ENCODE measurements at regions not wholly inside any gene's neighbourhood (a gene's known extent, or its start where the extent isn't known, plus 50 kb on each side); places are given as distances from the start of the nearest gene placed in this dataset.

DNA sequence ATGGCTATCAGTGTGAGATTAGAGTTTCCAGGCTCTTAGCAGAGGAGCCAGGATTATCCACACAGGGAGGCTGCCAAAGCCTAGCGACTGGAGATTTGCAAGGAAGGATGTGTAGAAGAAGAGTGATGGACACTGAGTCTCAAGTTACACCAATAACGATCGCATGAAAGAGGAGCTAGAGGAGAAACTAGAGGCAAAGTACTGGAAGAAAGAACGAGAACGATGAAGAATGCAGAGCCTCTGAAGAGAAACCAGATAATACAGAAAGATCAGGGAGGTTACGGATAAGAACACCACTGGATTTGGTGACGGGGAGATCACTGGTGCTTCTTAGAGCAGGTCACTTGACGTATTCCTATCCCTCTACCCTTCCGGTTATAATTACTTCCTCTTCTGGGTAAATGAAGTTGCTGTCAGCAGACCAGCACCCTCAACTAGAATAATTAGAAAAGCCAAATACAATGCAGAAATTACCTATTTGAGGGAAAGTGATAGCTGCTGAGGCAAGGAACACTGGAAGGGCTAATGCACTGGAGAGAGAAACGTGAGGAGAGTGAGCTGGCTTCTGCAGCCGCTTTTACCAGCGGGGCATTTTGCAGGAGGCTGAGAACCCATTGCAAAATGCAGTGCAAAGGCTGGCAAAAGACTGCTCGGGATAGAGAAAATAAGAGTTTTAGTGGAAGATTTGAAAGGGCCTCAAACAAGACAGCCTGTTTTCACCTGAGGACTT, 93.1 kb upstream of the HIF1A start:
- H3K9ac ChIP-seq = no peak overlapping the region
- no peaks in the 10 kb centered on the region for H3K27me3 ChIP-seq (replicated peaks; ENCODE audit: insufficient read depth)
- TF ChIP-seq EZH2phosphoT487 (IDR thresholded peaks at IDR 0.05; ENCODE audit: insufficient read depth, low read depth) (no peak), EZH2 (IDR thresholded peaks at IDR 0.05; ENCODE audit: insufficient read depth, poor library complexity, severe bottlenecking) (no peak)
- peaks cover 13% of the 10 kb centered on the region; the same call in 1 of the 2 replicates for H3K4me1 ChIP-seq (ENCODE audit: insufficient read depth)
- no peaks in the 10 kb centered on the region for H3K9me2 ChIP-seq (ENCODE audit: insufficient read depth)
- H3K4me2 ChIP-seq (ENCODE audit: unreplicated experiment) = no peak overlapping the region
- no peak overlapping the region for H3K27ac ChIP-seq
- no peaks in the 10 kb centered on the region for H3F3A ChIP-seq (ENCODE audit: insufficient read depth)
- no peak overlapping the region for H2AFZ ChIP-seq
- H3K9me3 ChIP-seq (ENCODE audit: low read depth) = no peaks in the 10 kb centered on the region
- WGBS, 2 experiments (ENCODE audit: low coverage in 1 of 2, low lambda C conversion rate in 2 of 2, missing lambda C conversion rate in 2 of 2) = 74 to 77% methylated on average over 13 of the region's 13 CpGs
- no peak for DNase-seq
- H3K79me2 ChIP-seq (ENCODE audit: insufficient read depth) = peaks cover 26% of the 10 kb centered on the region
- H3K4me3 ChIP-seq = no peak overlapping the region
- no peaks in the 10 kb centered on the region for H3K36me3 ChIP-seq (ENCODE audit: low read depth)
- H4K20me1 ChIP-seq (ENCODE audit: insufficient read depth) = no peaks in the 10 kb centered on the region
- in situ Hi-C loops (cut with MboI) = no loop called here

GRCh38 chr14:61602733-61603077, 92.6 kb upstream of the HIF1A start:
- Histone ChIP-seq H3K9me2 (ENCODE audit: insufficient read depth) (no peaks in the 10 kb centered on the region), H3K9ac (no peak overlapping the region), H3F3A (ENCODE audit: insufficient read depth) (no peaks in the 10 kb centered on the region), H2AFZ (no peak overlapping the region), H3K36me3 (ENCODE audit: low read depth) (no peaks in the 10 kb centered on the region), H3K4me2 (ENCODE audit: unreplicated experiment) (no peak overlapping the region), H3K79me2 (ENCODE audit: insufficient read depth) (peaks cover 22% of the 10 kb centered on the region), H4K20me1 (ENCODE audit: insufficient read depth) (no peaks in the 10 kb centered on the region), H3K4me1 (ENCODE audit: insufficient read depth) (peaks cover 13% of the 10 kb centered on the region; the same call in 1 of the 2 replicates), H3K27ac (no peak overlapping the region), H3K9me3 (ENCODE audit: low read depth) (no peaks in the 10 kb centered on the region), H3K4me3 (no peak overlapping the region), H3K27me3 (replicated peaks; ENCODE audit: insufficient read depth) (no peaks in the 10 kb centered on the region)
- in situ Hi-C loops (cut with MboI) = no loop called here
- 90 to 94% methylated on average over 1 of the region's 1 CpG for WGBS, 2 experiments (ENCODE audit: low coverage in 1 of 2, low lambda C conversion rate in 2 of 2, missing lambda C conversion rate in 2 of 2)
- TF ChIP-seq EZH2 (IDR thresholded peaks at IDR 0.05; ENCODE audit: insufficient read depth, poor library complexity, severe bottlenecking) = no peak
- no peak for TF ChIP-seq EZH2phosphoT487 (IDR thresholded peaks at IDR 0.05; ENCODE audit: insufficient read depth, low read depth)
- DNase-seq = no peak

DNA sequence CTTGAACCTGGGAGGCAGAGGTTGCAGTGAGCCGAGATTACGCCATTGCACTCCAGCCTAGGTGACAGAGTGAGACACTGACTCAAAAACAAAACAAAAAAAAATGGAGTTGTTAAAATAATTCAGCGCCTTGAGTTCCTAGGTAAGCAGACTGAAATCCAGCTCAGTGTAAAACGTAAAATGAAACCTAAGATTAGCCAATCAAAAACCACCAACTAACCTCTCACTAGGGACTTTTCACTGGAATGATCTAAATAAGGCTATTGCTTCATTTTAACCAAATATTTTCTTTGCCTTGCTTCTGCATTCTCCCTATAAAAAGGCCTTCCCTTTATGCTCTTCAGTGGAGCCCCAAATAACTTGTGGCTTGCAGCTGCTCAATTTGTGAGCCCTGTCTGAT, 91.6 kb upstream of the HIF1A start:
- Histone ChIP-seq H3K4me3 (no peak overlapping the region), H3K27ac (no peak overlapping the region), H3K4me1 (ENCODE audit: insufficient read depth) (peaks cover 18% of the 10 kb centered on the region), H3F3A (ENCODE audit: insufficient read depth) (peaks cover 7% of the 10 kb centered on the region), H3K79me2 (ENCODE audit: insufficient read depth) (peaks cover 26% of the 10 kb centered on the region), H3K9me2 (ENCODE audit: insufficient read depth) (no peaks in the 10 kb centered on the region), H3K36me3 (ENCODE audit: low read depth) (no peaks in the 10 kb centered on the region), H3K9me3 (ENCODE audit: low read depth) (no peaks in the 10 kb centered on the region), H3K4me2 (ENCODE audit: unreplicated experiment) (no peak overlapping the region), H2AFZ (no peak overlapping the region), H3K27me3 (replicated peaks; ENCODE audit: insufficient read depth) (no peaks in the 10 kb centered on the region), H3K9ac (no peak overlapping the region), H4K20me1 (ENCODE audit: insufficient read depth) (no peaks in the 10 kb centered on the region)
- WGBS, 2 experiments (ENCODE audit: low coverage in 1 of 2, low lambda C conversion rate in 2 of 2, missing lambda C conversion rate in 2 of 2) = 95 to 97% methylated on average over 4 of the region's 4 CpGs
- TF ChIP-seq EZH2 (IDR thresholded peaks at IDR 0.05; ENCODE audit: insufficient read depth, poor library complexity, severe bottlenecking) = no peak
- no peak for TF ChIP-seq EZH2phosphoT487 (IDR thresholded peaks at IDR 0.05; ENCODE audit: insufficient read depth, low read depth)
- no peak for DNase-seq
- in situ Hi-C loops (cut with MboI) = no loop called here

- H3K27me3 ChIP-seq (replicated peaks; ENCODE audit: insufficient read depth) = no peaks in the 10 kb centered on the region
- H3K9me3 ChIP-seq (ENCODE audit: low read depth) = no peaks in the 10 kb centered on the region
- H3K4me2 ChIP-seq (ENCODE audit: unreplicated experiment) = no peak overlapping the region
- no peaks in the 10 kb centered on the region for H3K9me2 ChIP-seq (ENCODE audit: insufficient read depth)
- H4K20me1 ChIP-seq (ENCODE audit: insufficient read depth) = no peaks in the 10 kb centered on the region
- in situ Hi-C loops (cut with MboI) = no loop called here
- peaks cover 41% of the 10 kb centered on the region for H3K79me2 ChIP-seq (ENCODE audit: insufficient read depth)
- no peaks in the 10 kb centered on the region for H3K36me3 ChIP-seq (ENCODE audit: low read depth)
- WGBS, 2 experiments (ENCODE audit: low coverage in 1 of 2, low lambda C conversion rate in 2 of 2, missing lambda C conversion rate in 2 of 2) = 97 to 98% methylated on average over 7 of the region's 7 CpGs
- peaks cover 24% of the 10 kb centered on the region for H3F3A ChIP-seq (ENCODE audit: insufficient read depth)
- DNase-seq = no peak
- peaks cover 40% of the 10 kb centered on the region for H3K4me1 ChIP-seq (ENCODE audit: insufficient read depth)
- TF ChIP-seq EZH2phosphoT487 (IDR thresholded peaks at IDR 0.05; ENCODE audit: insufficient read depth, low read depth) = no peak
- no peak for TF ChIP-seq EZH2 (IDR thresholded peaks at IDR 0.05; ENCODE audit: insufficient read depth, poor library complexity, severe bottlenecking)
- no peak overlapping the region for H3K4me3 ChIP-seq
- H2AFZ ChIP-seq = no peak overlapping the region
- no peak overlapping the region for H3K27ac ChIP-seq
- no peak overlapping the region for H3K9ac ChIP-seq
Observed at GRCh38 chr14:61607570-61608244, 87.6 kb upstream of the HIF1A start.
